Inflammatory macrophage (primary cell): ENCODE measurements at regions not wholly inside any gene's neighbourhood (a gene's known extent, or its start where the extent isn't known, plus 50 kb on each side); places are given as distances from the start of the nearest gene placed in this dataset.
A peak's percentile ranks its signal among the peaks of the same experiment; 100 is the strongest.
"Not testable (repeated sequence)": the region's sequence is repeated elsewhere in the genome, so short reads cannot be mapped to it uniquely, and the experiment has no call there.

Source experiments
- DNase-seq, 2 donors: peaks; one replicate each; pipeline ENCODE4 v3.0.0-alpha.2; 2020 to 2022

DNA sequence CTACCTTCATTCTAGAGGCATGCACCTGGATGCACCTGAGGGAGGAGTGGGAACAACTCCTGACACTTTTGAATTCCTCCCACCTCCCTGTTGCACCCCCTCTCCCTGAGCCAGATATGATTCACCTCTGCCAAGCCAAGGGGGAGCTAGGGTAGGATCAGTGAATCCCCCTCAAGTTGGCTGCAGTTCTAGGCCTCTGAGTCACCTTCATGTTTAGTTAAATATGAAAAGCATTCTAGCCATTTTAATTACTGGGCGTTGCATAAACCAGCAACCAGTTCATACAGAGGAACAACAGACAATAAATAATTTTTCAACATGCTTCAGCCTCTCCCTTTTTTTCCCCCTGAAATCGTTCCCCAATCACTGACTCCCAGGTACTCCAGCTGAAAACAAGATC lies 1440.2 kb downstream of the ADGRL3 start:
- no peak for DNase-seq

DNA sequence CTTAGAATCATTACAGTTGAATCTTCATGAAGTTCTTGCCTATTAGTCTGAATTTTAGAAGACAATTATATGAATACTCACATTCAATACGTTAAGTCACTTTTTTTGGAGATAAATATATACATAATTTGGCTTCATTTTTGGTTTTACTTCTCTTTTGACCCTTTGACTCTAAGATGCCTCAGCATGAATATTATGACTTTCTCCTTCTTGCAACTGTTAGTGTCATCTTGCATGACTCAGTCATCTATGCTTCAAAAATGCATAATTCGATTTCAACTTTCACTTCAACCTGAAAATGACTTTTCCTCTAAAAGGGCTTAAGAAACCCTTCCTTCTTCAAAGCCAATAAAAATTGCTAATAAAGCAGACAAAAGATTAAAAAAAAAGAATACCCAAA lies 1427.5 kb downstream of the ADGRL3 start:
- DNase-seq: peak in 1 of 2 donors; percentile 3

DNA sequence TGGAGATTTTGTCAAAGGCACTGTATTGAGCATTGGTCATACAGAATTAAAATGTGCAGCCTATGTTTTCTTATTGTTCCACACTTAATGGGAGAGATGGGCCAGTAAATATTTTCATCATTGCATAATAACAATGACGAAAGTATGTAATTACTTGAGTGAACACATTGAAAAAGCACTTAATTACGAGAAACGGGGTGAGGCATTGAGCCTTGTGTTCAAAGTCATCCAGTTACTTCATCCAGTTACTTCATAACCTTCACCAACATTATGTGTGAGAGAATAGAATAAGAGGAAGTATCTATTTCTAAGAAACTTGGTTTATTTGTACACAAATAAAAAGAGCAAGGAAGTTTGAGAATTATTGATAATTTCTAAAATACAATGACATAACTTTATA lies 1427.0 kb downstream of the ADGRL3 start:
- peak; percentile 35 to 67 for DNase-seq

DNA sequence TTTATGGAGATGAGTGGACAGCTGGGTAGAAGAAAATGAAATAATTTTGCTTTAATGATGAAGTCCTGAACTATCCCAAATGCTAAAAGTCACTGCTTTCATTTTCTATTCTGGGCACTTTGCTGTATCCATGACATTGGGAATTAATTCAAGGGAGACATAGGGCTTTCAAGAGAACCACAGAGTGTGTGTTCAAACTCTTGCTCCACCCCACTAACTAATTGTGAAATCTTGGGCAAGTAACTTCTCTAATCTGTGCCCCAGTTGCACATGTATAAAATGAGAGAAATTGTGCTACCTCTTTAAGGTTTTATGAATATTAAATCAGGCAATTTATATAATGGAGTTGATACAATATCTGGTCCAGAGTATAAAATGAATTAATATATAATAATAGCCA lies 1422.0 kb downstream of the ADGRL3 start:
- DNase-seq: peak; percentile 40 to 58

DNA sequence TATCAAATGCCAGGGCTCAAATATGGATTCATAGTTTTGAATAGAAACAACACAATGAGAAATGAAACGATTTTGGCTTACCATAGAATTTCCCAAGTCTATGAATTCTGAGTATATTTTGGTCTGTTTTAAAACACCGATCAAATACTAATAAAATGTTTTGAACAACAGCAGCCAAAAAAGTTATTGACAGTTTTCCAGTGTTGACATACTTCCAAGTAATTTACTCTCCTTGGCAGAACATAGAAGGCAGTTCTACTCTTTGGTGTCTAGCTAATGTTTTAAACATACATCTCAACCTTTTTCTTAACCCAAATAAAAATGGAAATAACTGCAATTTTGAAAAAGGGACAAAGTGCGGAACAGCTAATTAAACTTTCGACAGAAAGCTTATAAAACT lies 1419.8 kb downstream of the ADGRL3 start:
- DNase-seq: no peak

DNA sequence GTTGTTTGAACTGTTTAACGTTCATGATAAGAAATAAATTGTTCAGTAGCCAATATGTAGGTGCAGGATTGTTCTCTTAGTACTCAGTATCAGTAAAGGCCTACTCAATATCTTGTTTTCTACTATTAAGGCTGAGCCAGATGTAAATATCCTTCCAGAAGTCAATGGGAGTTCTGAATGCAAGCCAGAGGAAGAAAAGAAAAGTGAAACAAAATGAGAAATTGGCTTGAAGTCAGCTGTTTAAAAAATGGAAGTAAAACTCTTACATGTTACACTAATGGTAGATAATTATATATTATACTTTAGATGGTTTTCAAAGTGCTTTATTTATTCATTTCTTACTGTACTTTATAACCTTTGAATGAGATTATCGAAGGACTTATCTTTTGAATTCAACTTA lies 1417.9 kb downstream of the ADGRL3 start:
- DNase-seq: no peak

DNA sequence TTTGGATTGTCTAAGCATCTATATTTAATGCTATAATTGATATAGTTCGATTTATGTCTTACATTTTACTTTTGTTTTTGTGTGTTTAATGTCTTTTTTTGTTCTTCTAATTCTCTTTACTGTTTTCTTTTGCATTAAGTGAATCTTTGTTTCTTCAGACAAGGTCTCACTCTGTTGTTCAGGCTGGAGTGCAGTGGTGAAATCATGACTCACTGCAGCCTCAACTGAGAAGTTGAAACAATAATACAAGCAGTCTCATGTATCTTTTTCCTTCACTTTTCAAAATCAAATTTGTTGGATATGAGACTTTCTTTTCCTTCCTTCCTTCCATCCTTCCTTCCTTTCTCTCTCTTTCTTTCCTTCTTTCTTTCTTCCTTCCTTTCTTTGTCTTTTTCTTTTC lies 1401.6 kb downstream of the ADGRL3 start:
- no peak for DNase-seq

DNA sequence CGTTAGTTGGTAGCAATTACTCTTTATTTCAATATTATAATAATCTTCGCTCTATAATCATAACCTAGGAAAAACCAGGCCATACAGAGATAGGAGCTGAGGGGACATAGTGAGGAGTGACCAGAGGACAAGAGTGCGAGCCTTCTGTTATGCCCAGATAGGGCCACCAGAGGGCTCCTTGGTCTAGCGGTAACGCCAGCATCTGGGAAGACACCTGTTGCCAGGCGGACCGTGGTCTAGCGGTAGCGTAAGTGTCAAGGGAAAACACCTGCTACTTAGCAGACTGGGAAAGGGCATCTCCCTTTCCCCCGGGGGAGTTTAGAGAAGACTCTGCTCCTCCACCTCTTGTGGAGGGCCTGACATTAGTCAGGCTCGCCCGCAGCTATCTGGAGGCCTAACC lies 1395.1 kb downstream of the ADGRL3 start:
- DNase-seq: not testable (repeated sequence)

DNA sequence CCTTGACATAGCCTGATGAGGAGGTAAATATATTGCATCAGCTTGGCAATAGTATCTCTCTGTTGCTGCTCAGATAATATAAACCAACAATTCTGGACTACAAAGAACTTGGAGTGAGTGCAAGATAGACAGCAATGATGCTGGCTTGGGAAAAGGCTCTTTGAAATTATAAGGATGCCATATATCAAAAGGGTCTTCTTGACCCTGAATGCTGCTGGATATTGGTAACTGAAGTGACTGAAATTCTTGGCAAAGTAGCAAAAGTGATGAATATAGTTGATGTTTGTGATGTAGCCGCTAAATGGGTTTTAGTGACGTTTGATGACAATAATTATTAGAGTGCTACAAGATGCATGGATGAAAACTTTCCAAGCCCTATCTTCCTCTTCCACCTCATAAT lies 1391.6 kb downstream of the ADGRL3 start:
- DNase-seq: no peak

DNA sequence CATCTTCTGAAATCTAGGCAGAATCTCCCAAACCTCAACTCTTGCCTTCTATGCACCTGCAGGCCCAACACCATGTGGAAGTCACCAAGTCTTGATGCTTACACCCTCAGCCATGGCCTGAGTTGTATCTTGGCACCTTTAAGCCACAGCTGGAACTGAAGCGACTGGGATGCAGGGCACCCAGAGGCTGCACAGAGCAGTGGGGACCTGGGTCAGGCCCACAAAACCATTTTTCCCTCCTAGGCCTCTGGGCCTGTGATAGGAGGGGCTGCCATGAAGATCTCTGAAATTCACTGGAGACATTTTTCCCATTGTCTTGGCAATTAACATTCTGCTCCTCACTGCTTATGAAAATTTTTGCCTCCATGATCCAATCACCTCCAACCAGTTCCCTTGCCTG lies 1388.5 kb downstream of the ADGRL3 start:
- DNase-seq: no peak

DNA sequence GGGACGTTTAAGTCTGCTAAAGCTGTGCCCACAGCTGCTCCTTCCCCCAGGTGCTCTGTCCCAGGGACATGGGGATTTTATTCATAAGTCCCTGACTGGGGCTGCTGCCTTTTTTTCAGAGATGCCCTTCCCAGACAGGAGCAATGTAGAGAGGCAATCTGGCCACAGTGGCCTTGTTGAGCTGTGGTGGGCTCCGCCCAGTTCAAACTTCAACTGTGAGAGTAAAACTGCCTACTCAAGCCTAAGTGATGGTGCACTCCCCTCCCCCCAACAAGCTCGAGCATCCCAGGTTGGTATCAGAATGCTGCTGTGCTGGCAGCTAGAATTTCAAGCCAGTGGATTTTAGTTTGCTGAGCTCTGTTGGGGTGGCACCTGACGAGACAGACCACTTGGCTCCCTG lies 1371.4 kb downstream of the ADGRL3 start:
- DNase-seq: no peak

DNA sequence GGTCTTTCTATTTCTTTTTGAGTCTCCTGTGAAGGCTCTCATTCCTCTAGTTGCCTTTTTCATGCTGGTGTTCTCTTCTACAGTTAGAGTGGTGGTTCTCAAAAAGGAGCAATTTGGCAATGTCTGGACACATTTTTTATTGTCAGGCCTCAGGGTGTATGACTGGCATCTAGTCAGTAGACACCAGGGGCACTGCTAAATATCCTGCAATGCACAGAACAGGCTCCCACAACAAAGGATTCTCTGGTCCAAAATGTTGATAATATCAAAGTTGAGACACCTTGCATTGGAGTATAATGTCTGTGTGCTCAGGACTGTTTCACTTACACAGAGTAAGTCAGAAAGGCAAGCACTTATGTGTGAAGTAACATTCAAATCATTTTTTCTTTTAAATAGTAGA lies 1360.7 kb downstream of the ADGRL3 start:
- DNase-seq: no peak

DNA sequence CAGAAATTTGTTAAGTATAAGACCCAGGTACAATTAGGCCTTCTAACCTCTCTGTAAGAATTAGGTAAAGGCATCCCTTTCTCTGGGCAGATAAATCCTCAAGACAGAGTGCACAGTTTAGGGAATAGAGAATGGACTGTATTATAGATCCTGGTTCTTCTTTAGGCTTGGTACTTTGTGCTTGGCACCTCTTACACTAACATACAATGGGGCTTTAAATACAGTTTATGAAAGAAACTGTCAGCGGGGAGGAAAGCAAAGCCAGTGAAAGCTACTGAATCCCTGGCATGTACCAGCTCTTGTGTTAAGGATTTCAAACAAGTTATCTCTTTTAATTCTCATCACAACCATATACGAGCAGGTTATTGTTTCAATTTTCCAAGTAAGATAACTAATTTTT lies 1350.0 kb downstream of the ADGRL3 start:
- DNase-seq: no peak

DNA sequence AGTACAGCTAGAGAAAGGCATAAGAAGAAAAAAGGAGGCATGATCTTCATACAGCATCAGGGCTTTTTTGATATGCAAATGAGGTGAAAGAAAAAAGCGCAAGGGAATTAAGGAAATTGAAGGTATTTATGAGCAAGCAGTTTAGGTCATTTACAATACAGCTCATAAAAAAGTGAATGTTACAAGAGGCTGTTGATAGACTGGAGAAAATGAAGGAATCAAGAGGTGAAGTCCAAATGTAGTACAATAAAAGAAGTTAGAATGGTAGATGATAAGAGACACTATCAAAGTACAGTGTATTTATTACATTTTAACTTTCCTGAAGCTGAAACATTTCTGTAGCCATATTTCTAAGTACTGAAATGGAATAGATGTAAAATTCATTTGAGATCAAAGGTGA lies 1349.5 kb downstream of the ADGRL3 start:
- no peak for DNase-seq

DNA sequence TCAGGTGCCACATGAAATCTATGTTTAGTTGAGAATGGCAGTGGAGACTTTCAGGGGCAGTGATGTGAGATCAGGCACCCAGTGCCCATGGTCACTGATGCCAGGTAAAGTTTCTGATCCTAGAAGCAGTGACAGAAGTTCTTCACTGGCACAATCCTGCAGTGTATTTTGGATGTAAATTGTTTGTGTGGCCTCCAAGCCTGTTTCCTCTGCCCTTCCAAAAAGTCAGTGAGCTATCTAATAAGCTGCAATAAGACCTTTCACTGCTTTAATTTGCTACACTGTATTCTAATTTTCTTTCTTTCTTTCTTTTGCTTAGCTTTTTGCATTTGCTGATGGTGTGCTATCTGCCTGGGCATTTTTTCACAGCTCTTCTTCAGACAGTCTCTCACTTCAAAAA lies 1348.6 kb downstream of the ADGRL3 start:
- no peak for DNase-seq

DNA sequence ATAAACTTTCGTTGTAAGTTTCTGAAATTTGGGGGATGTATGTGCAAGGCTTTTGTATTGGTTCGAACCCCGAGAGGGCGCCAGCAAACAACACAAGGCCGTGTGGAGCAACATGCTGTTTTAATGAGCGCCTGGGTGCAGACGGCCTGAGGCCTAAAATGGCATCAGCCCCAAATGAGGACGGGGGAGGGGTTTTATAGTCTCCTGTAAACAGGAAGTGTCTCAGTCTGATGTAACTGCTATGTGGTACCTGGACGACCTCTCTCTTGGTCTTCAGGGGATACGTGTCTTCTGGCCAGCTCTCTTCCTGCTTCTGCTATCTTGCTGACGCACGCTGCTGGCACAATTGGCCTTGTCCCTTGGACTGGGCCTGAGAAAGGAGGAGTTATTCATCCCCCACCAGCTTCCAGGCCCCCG lies 1348.0 kb downstream of the ADGRL3 start:
- DNase-seq: no peak

DNA sequence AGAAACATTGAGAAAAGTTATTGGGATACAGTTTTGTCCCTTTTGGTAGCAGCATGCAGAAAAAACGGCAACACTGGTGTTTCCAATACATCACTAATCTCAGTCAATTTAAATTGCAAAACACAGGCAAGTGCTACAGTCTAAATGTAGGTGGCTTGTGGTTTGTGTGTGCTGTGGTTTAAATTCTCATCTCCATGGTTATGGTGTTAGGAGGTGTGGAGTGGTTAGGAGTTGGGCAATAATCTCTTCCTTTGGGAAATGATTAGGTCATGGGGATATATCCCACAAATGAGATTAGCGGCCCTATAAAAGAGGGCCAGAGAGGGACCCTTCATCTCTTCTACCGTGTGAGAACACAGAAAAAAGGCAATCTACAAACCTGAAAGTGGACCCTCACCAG lies 1344.3 kb downstream of the ADGRL3 start:
- no peak for DNase-seq

DNA sequence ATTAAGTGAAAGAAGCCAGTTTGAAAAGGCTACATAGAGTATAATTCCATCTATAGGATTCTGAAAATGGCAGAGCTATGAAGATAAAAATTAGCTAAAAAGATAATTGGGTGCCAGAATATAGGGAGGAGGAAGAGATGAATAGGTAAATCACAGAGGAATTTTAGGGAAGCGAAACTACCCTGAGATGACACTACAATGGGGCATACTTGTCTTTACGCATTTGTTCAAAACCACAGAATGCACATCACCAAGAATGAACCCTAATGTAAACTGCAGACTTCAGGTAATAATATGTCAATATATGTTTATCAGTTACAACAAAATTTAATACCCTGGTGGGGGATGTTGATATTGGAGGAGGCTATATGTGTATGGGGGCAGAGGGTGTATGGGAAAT lies 1342.9 kb downstream of the ADGRL3 start:
- no peak for DNase-seq

DNA sequence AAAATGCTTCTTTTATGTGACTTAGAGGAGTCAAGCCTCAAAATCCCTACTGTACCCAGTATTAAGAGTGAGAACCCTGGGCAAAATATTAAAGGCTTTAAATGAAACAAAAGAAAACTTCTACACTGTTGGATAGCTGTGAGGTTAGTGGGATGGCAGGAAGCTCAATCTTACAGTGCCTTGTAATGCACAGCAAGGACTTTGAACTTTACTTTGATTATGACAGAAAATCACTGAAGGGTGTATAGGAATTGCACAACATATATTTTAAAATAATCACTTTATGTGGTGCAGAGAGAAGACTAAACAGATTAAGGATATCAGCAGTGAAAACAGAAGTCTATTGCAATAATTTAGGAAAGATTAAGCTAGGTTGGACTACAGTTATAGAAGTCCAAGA lies 1333.4 kb downstream of the ADGRL3 start:
- DNase-seq: no peak

DNA sequence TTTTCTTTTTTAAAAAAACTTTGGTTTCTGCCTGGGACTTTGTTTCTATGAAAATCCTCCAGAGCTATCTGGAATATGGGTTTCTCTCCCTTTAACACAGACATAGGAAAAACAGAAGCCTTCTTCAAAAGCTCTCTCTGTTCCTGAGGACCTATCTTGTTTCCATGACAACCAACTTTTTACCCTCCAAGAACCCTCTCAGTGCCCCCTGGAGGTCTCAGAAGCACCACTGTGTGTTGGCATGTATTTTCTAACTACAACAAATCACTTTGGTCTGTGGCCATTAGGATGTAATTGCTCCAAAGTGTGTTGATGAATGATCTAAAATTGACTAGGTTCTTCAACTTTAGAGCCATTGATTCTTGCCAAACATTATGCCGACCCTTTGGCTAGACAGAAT lies 1331.6 kb downstream of the ADGRL3 start:
- DNase-seq: no peak

DNA sequence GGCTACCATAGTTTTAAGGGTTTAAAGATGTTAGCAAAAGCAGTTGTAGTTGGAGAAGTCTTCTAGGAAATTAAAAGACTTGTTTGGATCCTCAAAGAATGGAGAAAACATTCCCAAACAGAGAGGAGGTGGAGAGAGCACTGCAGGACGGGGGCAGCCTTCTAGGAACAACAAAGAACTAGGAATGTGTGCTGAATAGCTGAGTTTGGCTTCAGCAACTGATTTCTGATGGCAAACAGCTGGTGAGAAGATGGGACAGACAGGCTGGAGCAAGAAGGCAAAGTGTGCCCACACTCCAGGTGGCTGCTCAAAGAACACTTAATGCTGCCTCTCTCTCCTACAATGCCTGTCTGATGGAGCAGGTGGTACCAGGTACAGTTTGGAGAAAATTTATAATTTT lies 1331.1 kb downstream of the ADGRL3 start:
- no peak for DNase-seq

DNA sequence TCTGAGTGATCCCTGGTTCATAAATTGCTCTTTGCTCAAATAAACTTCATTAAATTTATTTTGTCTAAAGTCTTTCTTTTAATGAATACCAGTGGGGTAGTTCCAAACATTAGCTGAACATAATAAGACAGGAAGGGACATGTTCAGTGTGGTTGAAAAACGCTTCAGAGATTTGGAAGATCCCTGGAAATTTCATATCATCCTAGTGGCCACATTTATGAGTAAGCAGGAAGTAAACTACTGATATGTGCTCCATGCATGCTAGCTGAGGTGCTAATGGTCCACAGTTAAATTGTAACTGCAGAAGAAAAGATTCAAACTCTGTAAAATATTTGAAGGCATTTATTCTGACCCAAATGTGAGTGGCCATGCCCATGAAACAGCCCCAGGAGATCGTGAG lies 1328.7 kb downstream of the ADGRL3 start:
- no peak for DNase-seq

DNA sequence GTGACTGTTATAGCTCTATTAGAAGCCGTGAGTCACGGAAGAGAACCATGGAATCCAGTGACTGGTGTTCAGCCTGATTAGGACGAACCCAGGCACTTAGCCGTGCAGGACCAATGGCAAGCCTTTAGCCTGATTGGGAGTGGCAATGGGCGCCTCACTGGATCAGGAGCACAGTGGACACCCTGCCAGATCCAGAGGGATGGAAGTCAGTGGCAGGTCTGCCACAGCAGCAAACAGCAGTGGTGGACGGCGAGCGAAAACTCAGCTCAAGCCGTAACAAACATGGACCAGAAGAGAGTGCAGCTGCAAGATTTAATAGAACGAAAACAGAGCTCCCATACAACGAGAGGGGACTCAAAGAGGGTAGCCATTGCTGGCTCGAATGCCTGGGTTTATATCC lies 1326.5 kb downstream of the ADGRL3 start:
- DNase-seq: no peak

DNA sequence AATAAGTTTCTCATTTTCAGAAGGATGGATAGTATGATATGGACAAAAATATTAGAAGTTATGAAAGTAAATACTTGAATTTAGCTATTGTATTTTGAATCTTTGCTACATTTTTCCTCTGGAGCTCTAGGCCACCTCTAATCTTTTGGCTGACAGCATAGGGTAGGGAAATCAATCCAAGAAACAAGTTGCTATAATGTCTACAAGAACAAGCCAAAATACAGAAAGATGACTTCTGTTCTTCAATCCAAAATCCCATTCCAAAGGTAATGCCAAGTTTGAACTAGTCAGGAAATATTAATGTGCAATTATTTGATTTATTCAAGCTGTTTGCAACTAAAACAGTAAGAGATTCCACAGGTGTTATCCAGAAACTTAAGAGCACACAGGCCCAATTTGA lies 1323.1 kb downstream of the ADGRL3 start:
- DNase-seq: no peak

DNA sequence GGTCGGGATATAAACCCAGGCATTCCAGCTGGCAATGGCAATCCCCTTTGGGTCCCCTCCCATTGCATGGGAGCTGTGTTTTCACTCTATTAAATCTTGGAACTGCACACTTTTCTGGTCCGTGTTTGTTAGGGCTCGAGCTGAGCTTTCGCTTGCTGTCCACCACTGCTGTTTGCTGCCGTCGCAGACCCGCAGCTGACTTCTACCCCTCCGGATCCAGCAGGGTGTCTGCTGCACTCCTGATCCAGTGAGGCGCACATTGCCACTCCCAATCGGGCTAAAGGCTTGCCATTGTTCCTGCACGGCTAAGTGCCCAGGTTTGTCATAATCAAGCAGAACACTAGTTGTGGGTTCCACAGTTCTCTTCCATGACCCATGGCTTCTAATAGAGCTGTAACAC lies 1322.1 kb downstream of the ADGRL3 start:
- DNase-seq: no peak

DNA sequence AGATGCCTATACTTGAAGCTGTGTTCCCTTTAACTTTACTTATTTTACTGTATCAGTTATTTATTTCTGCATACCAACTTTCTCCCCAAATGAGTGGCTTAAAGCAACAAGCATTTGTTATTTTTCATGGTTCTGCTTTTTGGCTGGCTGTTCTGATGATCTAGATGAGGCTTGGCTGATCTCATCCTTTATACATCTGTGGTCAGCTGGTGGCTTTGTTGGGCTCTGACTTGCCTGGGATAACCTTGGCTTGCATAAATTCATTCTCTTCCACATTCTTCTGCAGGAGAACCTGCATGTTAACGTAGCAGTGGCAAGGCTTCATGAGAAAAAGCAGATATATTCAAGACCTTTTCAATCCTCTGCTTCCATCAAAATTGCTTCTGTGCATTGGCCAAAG lies 1317.6 kb downstream of the ADGRL3 start:
- peak; percentile 46 to 58 for DNase-seq
